CD4-positive, alpha-beta T cell treated with Interleukin-1 beta for 1 hour (primary cell): ENCODE measurements at regions not wholly inside any gene's neighbourhood (a gene's known extent, or its start where the extent isn't known, plus 50 kb on each side); places are given as distances from the start of the nearest gene placed in this dataset.
"Not testable (repeated sequence)": the region's sequence is repeated elsewhere in the genome, so short reads cannot be mapped to it uniquely, and the experiment has no call there.

Experiments used
- DNase-seq, 2 donors: peaks; one replicate each; pipeline ENCODE4 v3.0.0-alpha.2; 2020 to 2022

GRCh38 chr5:130708754-130709153, 456.3 kb downstream of the HINT1 start:
- no peak for DNase-seq

- no peak for DNase-seq
These were observed 458.4 kb downstream of the HINT1 start for GRCh38 chr5:130706696-130707095.

GRCh38 chr5:130705368-130705767, 459.7 kb downstream of the HINT1 start:
- DNase-seq, result no peak

DNA sequence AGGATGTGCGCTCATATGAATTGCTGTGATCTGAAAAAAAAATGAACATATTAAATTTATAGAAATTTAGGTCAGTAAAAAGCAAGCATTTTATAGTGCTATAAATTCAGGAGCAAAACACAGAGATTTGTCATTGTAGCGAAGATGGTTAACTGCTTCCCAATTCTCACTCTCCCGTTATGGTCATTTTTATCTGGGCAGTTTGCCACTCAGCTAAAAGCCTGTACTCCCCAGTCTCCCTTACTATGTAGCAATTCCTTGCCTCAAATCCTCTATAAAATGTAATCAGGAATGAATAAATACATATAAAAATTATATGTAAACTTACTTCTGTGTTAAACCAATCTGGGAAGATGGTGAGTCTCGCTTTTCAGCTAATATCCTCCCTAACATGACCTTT, 471.5 kb downstream of the HINT1 start:
- DNase-seq, result no peak

DNA sequence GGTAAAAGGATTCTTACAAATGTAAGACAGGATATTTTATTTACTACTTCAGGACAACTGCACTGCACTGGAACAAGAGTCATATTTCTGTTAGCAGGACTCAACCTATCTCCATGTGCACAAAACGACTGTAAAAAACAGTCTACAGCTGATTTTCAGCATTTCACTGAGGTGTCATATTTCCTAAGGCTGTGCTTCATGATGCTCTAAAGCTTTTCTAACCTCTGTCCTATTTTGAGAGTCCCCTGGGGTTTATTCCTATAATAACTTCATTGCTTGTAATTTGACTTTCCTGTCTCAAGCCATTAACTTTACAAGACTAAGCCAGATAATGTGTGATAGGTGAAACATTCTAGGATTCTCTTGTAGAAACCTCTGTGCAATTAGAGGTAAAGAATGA, 472.3 kb downstream of the HINT1 start:
- DNase-seq, result no peak

DNA sequence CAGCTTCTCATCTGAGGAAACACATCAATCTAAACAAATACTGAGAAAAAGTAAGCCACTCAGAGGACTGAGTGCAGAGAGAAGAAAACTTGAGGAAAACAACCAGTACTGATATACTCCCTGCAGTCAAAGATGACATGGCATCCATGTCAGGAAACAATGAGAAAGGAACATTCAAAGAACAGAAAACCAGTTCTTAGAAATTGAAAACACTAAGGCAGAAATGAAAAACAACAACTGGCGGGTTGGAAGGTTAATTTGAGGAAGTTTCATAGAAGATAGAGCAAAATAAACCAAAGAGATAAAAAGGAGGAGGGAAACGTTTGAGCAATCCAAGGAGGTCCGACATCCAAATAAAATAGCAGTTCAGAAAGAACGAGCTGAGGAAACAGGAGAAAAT, 475.2 kb downstream of the HINT1 start:
- DNase-seq, result no peak

DNA sequence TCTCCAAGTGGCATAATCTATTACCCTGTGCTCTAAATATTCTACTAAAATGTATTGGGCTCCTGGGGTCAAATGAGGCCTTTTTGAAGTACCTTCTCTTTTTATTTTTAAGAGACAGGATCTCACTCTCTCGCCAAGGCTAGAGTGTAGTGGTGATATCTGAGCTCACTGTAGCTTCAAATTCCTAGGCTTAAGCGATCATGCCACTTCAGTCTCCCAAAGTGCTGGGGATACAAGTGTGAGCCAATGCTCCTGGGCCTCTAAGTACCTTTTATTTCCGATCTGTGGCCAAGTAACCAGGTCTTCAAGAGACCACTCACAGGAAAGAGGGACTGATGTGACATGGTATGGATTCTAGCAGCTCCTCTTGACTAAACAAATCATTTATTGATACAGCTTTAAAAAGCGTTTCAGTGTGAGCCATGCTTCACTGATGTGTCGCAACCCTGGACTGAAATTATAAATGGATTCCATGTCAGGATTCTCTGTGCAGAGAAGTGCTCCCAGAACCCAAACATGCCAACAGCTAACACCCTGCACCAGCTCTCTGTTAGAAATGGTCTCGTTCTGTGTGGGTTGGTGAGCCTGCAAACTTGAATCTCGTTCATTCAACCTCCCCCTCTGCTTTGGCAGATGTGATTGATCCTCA, 477.8 kb downstream of the HINT1 start:
- no peak for DNase-seq

DNA sequence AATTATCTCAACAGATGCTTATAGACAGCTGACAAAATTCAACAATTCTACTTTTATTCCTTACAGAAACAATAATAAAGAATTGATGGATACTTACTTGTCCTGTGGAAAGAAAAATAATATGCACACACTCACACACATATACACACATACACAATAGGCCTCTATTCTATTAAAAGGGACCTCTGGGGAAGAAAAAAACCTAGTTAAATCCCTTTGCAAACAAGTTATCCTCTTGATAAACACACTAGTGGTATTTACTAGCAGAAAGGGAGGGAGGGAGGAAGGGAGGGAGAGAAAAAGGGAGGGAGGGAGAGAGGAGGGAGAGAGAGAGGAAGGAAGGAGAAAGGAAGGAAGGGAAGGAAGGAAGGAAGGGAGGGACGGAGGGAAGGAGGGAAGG, 486.4 kb downstream of the HINT1 start:
- DNase-seq, result no peak

GRCh38 chr5:130666462-130666861, 498.6 kb downstream of the HINT1 start:
- DNase-seq, result no peak

- DNase-seq, result no peak
These were observed 512.9 kb downstream of the HINT1 start for GRCh38 chr5:130652176-130652575.

DNA sequence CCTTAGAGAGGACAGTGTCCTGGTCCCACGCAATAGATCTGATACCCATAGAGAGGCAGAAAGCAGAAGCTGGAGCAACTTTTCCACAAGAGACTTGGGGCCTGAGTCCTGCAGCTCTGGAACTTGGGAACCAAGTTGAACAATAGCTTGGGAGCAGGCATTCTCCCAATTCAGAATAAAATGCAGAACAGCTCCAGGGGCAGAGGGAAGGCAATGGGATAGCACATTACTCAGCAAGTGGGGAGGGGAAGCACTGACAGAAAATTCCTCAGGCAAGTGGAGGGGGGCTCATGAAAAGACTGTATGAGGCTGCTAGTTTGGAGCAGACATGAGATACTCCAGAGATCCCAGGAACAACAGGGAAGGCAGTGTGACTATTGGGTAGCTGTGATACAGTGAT, 513.6 kb downstream of the HINT1 start:
- no peak for DNase-seq

- no peak for DNase-seq
These were observed 521.7 kb downstream of the HINT1 start for GRCh38 chr5:130643321-130643720.

GRCh38 chr5:130642461-130642860, 522.6 kb downstream of the HINT1 start:
- DNase-seq, result no peak

DNA sequence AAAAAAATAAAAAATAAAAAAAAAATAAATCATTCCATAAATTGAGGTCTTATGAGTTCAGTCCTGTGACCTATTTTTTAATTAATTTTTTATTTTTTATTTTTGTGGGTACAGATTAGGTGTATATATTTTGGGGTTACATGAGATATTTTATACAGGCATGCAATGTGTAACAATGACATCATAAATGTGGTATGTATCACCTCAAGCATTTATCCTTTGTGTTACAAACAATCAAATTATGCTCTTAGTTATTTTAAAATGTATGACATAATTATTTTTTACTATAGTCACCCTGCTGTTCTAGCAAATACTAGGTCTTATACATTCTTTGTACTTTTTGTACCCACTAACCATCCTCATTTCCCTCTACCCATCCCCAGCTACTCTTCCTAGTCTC, 537.9 kb downstream of the HINT1 start:
- no peak for DNase-seq

DNA sequence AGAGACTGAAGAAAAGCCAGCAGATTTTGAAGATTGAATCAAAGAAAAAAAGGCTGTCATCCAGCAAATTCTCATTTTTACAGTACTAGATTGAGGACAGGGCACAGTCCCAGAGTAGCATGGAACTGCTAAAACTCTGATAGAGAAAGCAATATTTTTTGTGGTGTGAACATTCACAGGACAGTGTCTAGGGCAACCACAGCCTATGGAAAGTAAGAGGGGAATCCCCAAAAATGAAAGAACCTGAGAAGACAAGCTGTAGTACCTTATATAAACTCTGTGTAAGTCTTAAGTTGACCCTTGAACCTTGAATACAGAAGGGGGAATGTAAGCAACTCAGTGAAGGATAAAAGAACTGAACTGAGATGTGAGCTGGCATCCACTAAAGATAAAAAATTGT, 540.3 kb downstream of the HINT1 start:
- no peak for DNase-seq

- no peak for DNase-seq
These were observed 548.9 kb downstream of the HINT1 start for GRCh38 chr5:130616161-130616560.

GRCh38 chr5:130605234-130605633, 559.8 kb downstream of the HINT1 start:
- DNase-seq, result no peak

GRCh38 chr5:130596647-130597046, 568.4 kb downstream of the HINT1 start:
- DNase-seq, result not testable (repeated sequence)

DNA sequence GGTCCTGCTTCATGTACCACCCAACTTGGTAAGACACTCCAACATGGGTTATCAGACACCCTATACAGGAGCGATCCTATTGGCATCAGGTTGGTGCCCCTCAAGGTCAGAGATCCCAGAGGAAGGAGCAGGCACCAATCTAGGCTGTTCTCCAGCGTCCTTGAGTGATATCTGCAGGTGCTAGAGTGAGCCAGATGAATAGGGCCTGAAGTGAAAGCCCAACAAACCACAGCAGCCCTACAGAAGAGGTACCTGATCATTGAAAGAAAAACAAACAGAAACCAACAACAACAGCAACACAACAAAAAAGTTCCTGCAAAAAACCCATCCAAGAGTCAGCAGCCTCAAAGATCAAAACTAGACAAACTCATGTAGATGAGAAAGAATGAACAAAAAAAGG, 584.8 kb downstream of the HINT1 start:
- no peak for DNase-seq

GRCh38 chr5:130578354-130578753, 586.7 kb downstream of the HINT1 start:
- no peak for DNase-seq

- no peak for DNase-seq
These were observed 594.0 kb downstream of the HINT1 start for GRCh38 chr5:130571076-130571475.

DNA sequence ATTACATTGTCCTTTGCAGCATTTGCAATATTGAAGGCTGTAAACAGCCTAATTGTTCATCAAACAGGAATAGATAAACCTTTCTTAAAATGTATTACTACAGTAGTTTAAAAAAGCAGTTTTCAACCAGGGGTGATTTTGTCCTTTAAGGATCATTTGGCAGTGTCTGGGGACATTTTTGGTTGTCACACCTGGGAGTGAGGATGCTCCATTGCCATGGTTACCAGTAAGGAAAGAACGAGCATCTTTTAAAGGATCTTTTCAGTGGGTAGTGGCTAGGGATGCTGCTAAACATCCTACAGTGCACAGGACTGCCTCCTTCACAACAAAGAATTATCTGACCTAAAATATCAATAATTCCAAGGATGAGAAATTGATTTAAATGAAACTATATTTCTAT, 596.3 kb downstream of the HINT1 start:
- DNase-seq, result no peak

- no peak for DNase-seq
These were observed 609.6 kb downstream of the HINT1 start for GRCh38 chr5:130555429-130555828.

DNA sequence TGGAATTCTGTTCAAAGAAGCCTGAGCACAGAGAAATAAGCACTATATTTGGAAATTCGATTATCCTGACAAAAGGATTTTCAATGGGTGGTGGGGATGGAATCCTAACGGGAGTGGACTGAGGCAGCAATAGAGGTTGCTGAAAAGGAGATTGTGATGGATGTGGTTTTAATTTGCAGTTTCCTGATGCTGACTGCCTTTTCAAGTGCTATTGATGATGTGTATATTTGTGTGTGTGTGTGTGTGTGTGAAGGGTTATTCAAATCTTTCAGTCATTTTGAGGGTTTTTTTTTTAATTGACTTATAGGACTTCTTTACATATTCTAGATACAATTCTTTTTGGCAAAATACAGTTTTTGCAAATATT, 614.5 kb downstream of the HINT1 start:
- DNase-seq, result no peak

- DNase-seq, result no peak
These were observed 615.0 kb downstream of the HINT1 start for GRCh38 chr5:130549884-130550561.
